ENCODE measurements at regions not wholly inside any gene's neighbourhood (a gene's known extent, or its start where the extent isn't known, plus 50 kb on each side); places are given as distances from the start of the nearest gene placed in this dataset.

DNA sequence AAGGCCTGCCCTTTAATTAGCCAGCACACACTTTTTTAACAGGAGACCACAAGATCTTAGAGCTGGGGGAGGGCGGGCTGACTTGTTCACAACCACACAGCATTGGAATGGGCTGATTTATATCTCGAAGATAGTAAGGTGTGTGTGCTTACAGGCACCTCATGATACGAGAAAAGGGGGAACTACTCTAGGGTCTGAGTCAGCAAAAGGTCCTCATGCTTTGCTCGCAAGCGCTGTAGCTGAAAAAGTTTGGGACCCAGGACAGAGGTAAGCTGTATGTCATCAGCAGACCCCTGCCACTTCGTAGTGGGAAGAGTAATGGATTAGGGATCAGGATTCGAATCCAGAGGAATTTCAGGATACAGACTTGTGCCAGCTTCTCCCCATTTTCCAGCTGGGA is 88.9 kb upstream of the RBM19 start:
- no peaks in the 10 kb centered on the region for H3K4me1 ChIP-seq
- H3K9me3 ChIP-seq = peaks cover 0 to 7% of the 10 kb centered on the region in 2 donors
- no peak overlapping the region for H3K27ac ChIP-seq
- DNase-seq (no peak), ATAC-seq (no peak)
- H3K36me3 ChIP-seq = no peaks in the 10 kb centered on the region
- intact Hi-C loops (cut with DNase I) = no loop called here
- no peak overlapping the region for H3K4me3 ChIP-seq
- H3K27me3 ChIP-seq = no peaks in the 10 kb centered on the region
- TF ChIP-seq CTCF (IDR thresholded peaks at IDR 0.05) = no peak

GRCh38 chr12:114046236-114046998 is 80.3 kb upstream of the RBM19 start:
- intact Hi-C loops (cut with DNase I) = no loop called here
- ATAC-seq = no peak
- TF ChIP-seq CTCF (IDR thresholded peaks at IDR 0.05) = no peak

DNA sequence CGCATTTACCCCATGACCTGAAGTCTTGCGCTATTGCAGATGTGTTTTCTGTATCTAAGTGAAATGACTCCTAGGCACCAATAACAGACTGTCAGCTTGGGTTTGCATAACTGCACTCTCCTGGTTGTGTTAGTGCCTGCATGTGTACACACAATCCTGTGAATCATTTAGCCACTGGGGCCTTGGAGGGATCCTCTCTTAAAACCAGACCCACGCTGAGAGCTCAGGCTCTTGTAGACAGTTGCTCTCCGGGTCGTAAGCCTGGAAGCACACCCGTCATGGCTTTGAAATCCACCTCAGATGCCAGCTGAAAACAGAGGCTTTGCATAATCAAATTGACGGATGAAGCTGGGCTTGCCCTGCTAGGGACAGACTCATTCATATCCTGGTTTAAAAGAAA is 79.2 kb upstream of the RBM19 start:
- no peaks in the 10 kb centered on the region for H3K4me1 ChIP-seq
- peaks cover 4 to 32% of the 10 kb centered on the region in 2 donors for H3K27me3 ChIP-seq
- no peaks in the 10 kb centered on the region for H3K9me3 ChIP-seq
- no peak overlapping the region for H3K27ac ChIP-seq
- H3K4me3 ChIP-seq = no peak overlapping the region
- DNase-seq = no peak
- no peaks in the 10 kb centered on the region for H3K36me3 ChIP-seq
- intact Hi-C loops (cut with DNase I) = no loop called here
- no peak for ATAC-seq
- TF ChIP-seq CTCF (IDR thresholded peaks at IDR 0.05) = no peak

More at GRCh38 chr12:114046236-114046998, 80.3 kb upstream of the RBM19 start:
- Histone ChIP-seq H3K9me3 (no peaks in the 10 kb centered on the region), H3K4me3 (no peak overlapping the region), H3K27ac (no peak overlapping the region), H3K27me3 (peaks cover 4 to 32% of the 10 kb centered on the region in 2 donors), H3K4me1 (no peaks in the 10 kb centered on the region), H3K36me3 (no peaks in the 10 kb centered on the region)
- DNase-seq = no peak

GRCh38 chr12:114041590-114041989 is 75.5 kb upstream of the RBM19 start:
- intact Hi-C loops (cut with DNase I) = no loop called here
- Histone ChIP-seq H3K4me1 (no peaks in the 10 kb centered on the region), H3K9me3 (no peaks in the 10 kb centered on the region), H3K4me3 (no peak overlapping the region), H3K27me3 (peaks cover 4 to 52% of the 10 kb centered on the region in 2 donors), H3K27ac (no peak overlapping the region), H3K36me3 (no peaks in the 10 kb centered on the region)
- TF ChIP-seq CTCF (IDR thresholded peaks at IDR 0.05) = no peak
- DNase-seq (no peak), ATAC-seq (no peak)

DNA sequence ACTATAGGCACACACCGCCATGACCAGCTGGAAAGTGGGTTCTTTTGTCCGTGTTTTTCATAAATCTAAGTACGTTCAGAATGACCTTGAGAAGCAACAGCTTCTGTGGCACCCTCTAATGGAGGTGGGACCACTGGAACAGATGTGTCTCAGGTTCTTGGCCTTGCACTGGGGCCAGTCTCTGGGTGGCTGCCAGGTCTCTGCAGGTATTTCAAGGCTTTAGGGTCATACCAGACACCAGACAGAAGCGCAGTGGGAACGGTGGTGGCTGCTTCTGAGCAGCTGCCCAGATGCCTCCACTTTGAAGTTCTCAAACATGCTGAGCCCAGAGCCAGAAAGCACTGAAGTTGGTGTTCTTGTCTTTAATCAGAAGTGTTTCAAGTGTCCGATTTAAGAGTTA is 75.0 kb upstream of the RBM19 start:
- no peak for TF ChIP-seq CTCF (IDR thresholded peaks at IDR 0.05)

More for the DNA sequence above, 75.0 kb upstream of the RBM19 start:
- Histone ChIP-seq H3K4me3 (no peak overlapping the region), H3K4me1 (no peaks in the 10 kb centered on the region), H3K36me3 (no peaks in the 10 kb centered on the region), H3K27me3 (peaks cover 4 to 52% of the 10 kb centered on the region in 2 donors), H3K27ac (no peak overlapping the region), H3K9me3 (no peaks in the 10 kb centered on the region)
- DNase-seq (no peak), ATAC-seq (no peak)
- intact Hi-C loops (cut with DNase I) = no loop called here

Data from left lung (tissue), 4 donors.